ENCODE measurements at regions not wholly inside any gene's neighbourhood (a gene's known extent, or its start where the extent isn't known, plus 50 kb on each side); places are given as distances from the start of the nearest gene placed in this dataset.
"Not testable (repeated sequence)": the region's sequence is repeated elsewhere in the genome, so short reads cannot be mapped to it uniquely, and the experiment has no call there.

- no peak for DNase-seq
These were observed 864.2 kb upstream of the LRATD1 start for GRCh38 chr2:13768274-13768673.

DNA sequence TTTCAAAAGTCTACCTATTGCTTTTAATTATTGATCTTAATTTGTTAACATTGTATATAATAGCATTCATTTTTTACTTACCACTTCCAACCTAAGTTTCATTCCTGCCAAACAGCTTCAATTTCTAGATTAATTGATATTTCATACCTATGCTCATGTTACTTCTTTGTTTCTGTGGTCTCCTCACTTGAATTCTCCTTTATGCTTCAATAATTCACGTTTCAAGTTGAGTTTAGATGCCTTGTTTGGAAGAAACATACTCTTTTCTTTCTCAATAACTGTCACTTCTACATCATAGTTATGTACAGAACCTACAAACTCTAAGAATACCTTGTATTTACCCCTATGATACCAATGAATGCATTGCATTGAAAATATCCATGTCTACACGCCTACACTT is 862.2 kb upstream of the LRATD1 start:
- DNase-seq, result no peak

GRCh38 chr2:13779996-13780395 is 852.5 kb upstream of the LRATD1 start:
- DNase-seq, result no peak

DNA sequence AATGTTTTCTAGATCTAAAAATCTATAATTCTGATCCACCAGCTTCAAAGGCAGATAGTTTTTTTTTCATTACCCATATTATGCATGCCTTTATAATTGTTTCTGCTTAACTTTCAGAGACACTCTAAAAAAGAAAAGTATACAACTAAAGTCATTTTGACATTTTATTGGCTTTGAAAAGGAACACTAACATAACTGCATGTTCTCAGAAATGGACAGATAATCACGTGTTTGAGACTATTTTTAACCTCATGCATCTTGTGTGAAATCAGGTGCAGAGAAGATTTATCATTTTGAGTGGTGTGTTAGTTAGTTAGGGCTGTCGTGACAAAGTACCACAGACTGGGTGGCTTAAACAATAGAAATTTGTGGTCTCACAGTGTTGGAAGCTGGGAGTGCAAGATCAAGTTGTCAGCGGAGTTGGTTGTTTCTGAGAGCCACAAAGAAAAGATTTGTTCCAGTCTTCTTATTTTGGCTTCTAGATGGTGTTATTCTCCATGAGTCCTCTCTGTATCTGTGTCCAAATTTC is 841.4 kb upstream of the LRATD1 start:
- DNase-seq, result no peak

- DNase-seq, result no peak
These were observed 826.0 kb upstream of the LRATD1 start for GRCh38 chr2:13806539-13806938.

- no peak for DNase-seq
These were observed 819.3 kb upstream of the LRATD1 start for GRCh38 chr2:13813236-13813635.

DNA sequence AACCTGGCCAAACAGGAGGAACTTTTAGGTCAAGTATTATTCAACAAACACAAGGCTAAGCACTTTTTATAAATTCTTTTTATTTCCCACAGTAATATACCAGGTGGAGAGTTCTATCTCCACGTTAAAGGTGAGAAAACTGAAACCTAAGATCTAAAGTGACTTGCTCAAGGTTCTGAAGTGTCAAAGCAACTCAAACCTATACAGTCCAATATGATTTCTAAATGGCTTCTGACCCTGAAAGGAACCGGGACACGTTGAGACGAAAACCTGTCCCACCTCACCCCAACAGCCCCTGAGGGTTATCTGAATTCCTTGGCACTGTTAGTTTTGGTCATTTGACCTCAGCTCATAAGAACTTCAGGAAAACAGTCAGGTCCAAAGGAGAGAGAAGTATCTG is 814.5 kb upstream of the LRATD1 start:
- no peak for DNase-seq

DNA sequence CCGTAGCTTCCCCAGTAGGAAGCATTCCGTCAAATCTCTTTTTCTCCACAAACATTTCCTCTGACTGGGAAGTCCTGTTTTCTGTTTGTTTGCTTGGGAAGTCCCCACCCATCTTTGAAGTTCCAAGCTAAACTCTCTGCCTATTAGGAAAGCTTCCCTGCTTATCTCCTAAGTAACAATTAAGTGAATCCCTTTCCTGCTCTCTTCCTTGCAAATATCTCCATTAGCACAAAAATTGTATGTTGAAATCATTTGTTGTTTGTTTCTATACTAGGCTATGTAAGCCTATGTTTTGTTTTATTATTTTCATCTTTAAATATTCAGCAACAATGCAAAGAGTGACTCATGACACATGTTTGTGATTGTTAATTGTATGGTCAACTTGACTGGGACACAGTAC is 812.6 kb upstream of the LRATD1 start:
- no peak for DNase-seq

DNA sequence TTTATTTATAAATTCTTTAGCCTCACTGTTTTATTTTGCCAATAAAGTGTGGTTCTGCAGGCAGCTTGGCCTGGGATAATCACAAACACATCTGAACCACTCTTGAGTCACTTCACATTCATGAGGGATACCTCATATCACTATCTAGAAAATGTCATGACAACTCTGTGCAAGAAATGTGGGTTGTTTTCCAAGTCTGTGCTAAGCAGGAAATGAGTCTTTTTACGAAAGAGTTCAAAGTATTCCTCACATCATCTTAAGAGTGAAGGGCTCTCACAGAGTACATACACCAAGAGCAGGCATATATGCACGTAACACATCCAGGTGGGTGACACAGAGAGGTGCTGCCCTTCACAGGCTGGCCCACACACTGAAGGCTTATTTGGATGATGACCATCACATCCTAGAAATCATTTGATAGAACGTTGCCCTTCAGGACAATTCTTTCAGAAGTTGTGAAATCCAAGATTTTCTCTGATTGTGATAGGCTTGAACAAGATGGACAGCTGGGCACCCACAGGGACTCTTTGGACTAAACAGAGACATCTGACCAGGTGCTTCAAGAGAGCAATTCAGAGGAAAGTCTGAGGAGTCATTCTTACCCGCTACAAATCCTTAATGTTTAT is 811.1 kb upstream of the LRATD1 start:
- peak; percentile 91 for DNase-seq

DNA sequence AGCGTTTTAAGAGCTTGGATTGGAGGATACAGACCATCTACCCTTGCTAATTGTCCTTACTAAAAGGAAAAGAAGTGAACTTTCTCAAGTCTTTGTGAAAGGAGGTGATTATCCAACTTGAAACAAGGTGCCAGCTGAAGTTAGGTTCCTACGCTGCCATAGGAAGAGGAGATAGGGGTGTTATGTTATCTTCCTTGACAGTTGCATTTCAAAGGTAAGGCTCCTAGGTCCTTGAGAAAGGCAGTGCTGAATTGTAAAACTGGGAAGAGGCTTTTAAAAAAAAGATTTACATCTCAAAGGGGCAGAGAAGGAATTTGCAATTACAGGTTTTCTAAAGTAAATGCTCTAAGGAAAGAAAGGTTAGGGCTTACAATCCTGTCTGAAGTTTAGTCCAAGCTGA is 810.2 kb upstream of the LRATD1 start:
- no peak for DNase-seq

DNA sequence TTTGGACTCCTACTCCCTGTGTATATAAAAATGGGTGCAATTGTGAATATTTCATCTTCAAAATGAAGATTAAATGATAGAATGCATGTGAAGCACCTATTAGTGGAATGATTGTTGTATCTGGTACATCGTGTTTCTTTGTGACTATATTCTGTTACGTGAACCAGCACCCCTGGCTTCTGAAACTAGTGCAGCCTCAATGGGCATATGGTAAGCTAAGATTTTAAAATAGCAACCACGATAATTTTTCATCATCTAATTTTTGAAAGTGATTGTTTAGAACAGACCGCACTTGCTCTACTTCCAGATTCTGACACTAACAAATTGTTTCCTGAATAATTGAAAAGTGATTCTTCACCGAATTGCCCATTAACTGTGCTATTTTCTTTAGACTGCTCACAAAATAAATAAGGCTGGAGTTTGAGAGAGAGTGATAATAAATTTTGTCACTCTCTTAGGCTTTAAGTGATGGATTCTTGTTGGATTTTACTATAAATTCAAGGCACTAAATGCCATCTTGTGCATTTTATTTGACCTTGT is 806.1 kb upstream of the LRATD1 start:
- DNase-seq, result no peak

DNA sequence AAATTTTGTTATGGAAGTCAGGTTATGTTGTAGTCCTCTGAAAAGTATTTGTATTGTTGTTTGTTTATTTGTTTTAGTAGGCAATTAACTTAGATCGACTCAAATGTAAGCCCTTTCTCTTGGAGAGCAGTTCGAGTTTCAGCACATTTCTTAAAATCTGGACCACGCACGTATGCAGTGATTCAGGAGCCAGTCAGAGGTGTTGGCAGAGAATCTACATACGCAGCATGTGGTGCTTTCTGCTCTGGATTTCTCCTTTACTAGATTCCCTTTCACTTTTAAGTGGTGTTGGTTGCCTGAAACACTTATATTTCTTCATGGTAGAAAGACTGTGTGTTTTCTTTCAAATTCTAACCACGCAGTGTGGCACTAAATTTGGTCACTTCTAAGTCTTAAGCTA is 773.9 kb upstream of the LRATD1 start:
- peak; percentile 86 for DNase-seq

GRCh38 chr2:13868275-13868674 is 764.2 kb upstream of the LRATD1 start:
- DNase-seq, result not testable (repeated sequence)

DNA sequence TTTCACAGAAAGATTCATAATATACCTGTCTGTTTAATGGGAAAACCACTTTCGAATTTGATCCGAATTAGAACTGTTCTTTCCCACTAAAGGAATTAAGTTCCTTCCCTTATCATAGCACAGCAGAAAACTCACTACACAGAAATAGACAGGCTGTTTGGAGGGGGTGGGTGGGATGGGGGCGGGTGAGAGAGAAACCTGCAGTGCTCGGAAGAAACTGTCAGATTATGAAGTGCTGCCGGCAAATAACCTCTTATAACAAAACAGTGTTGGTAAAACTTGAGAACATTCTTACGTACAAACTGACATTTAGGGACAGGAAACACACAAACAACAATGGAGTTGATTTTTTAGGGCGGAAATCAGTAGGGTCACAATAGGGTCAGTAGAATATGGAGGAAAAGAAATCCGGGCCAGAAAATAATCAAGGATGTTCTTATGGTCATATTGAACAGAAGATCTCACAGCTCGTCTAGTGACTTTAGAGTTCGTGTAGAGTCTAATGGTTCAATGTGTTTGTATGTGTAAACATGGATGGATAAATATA is 756.0 kb upstream of the LRATD1 start:
- no peak for DNase-seq

- DNase-seq, result no peak
These were observed 754.9 kb upstream of the LRATD1 start for GRCh38 chr2:13877571-13877970.

GRCh38 chr2:13884291-13884976 is 748.1 kb upstream of the LRATD1 start:
- DNase-seq, result peak; percentile 27

DNA sequence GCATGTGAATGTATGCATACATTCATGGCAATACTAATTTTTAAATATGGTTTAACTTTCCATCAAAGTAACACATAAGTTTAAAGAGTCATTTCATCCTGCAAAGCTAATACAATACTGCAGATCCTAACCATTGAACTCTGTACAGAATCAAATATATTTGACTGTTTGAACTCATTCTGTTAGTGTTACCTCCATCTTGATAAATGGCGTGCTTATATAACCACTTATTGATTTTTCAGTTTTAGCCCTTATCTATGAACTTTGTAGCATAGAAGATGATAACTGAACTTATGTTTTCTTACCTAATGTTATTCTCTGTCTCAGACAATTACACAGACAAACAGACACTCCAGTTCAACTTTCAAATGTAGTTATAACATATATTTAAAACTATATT is 731.0 kb upstream of the LRATD1 start:
- DNase-seq, result no peak

- no peak for DNase-seq
These were observed 726.7 kb upstream of the LRATD1 start for GRCh38 chr2:13905831-13906230.

- DNase-seq, result no peak
These were observed 716.5 kb upstream of the LRATD1 start for GRCh38 chr2:13916066-13916465.

DNA sequence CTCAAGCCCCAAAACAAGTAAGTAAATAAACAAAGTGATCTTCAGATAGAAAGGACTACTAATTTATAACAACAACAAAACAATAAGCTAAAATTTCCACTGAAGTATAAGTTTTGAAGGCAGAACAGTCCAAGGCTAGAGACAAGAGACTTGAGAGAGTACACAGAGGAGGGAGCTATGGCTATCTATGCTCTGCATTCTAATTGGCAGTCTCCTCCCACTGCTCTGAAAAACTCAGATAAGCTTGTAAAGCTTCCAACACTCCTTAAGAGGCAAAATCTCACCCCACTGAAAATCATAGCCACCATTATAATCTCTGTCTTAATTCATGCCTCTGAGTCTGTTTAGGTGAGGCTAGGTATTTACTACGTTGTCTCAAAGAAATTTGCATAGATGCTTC is 714.6 kb upstream of the LRATD1 start:
- DNase-seq, result peak; percentile 10

DNA sequence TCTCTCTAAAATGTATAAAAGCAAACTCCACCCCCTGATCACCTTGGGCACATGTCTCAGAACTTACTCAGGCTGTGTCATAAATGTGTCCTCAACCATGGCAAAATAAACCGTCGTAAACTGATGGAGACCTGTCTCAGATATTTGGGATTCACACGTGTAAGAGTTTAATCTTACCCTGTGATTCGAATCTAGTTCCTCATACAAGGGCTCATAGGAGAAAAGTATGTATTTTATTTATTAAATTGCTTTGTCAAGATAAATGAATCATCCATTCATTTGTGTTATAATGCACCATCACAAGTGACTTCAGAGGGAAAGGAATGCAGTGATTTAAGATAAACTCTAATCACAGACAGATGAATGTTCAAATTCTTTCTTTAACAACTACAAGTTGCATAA is 712.5 kb upstream of the LRATD1 start:
- peak; percentile 85 for DNase-seq

GRCh38 chr2:13921245-13921644 is 711.3 kb upstream of the LRATD1 start:
- DNase-seq, result no peak

- DNase-seq, result no peak
These were observed 708.7 kb upstream of the LRATD1 start for GRCh38 chr2:13923823-13924222.

DNA sequence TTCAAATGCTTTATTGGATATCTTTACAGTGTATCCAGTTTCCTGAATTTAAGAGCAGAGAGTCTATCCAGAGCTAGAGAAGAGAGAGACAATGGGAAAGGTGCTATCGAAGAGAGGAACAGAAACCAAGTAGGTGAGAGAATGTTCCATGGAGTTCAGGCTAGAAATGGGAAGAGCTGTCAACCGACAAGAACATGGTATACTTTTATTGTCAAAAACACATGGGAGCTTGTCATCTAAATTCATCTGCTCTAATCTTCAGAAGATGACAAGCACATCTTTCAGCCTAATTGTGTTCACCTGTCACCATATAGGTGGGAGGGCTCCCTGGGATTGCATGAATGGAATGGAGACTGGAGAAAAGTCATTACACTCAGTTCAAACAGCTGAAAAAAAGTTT is 690.4 kb upstream of the LRATD1 start:
- no peak for DNase-seq

Measured in HCEC 1CT (cell line).